Activated gamma-delta T cell treated with Interleukin-2 at 50 U/mL for 16 hours (primary cell): ENCODE measurements at regions not wholly inside any gene's neighbourhood (a gene's known extent, or its start where the extent isn't known, plus 50 kb on each side); places are given as distances from the start of the nearest gene placed in this dataset.

Experiments used
- DNase-seq: peaks from one replicate; pipeline ENCODE4 v3.0.0-alpha.2; 2020

- DNase-seq = no peak
These were observed 452.5 kb downstream of the MCTP2 start for GRCh38 chr15:94683902-94684301.

DNA sequence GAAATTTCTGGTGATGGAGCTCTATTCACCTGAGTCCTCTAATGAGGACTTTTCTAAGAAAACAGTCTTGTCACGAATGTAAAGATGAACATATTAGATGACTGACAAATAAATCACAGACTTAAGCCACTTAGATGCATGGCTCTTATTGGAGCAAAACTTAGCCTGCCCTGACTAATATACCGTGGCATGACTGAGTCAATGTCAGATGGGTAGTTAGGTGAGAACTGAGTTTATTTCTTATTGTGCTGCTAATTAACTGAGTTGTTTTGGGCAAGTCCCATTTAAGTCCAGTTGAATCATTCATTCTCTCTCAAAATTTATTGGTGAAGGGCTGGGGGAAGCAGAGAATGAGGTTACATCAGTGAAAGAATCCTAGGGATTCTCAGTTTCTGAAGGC is 459.8 kb downstream of the MCTP2 start:
- DNase-seq = no peak

- DNase-seq = no peak
These were observed 461.3 kb downstream of the MCTP2 start for GRCh38 chr15:94692710-94693109.

GRCh38 chr15:94700211-94700610 is 468.9 kb downstream of the MCTP2 start:
- no peak for DNase-seq

- DNase-seq = no peak
These were observed 470.1 kb downstream of the MCTP2 start for GRCh38 chr15:94701281-94701985.

DNA sequence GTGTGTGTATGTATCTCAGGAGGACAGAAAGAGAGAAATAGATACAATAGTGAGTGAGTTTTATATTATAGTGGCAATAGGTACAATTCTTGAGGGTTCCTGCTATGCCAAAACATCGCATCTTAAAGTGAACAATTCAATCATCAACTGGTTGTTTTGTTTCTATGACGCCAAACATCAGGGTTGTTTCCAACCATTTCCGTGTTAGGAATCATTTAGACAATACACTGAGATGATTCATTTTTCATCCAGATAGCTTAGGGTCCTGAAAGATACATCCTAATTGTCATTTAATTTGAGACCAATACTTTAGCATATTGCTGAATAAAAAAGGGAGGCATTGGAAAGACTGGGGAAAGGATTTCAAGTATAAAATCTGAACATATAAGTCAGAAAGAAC is 472.2 kb downstream of the MCTP2 start:
- DNase-seq = no peak

GRCh38 chr15:94704421-94704820 is 473.1 kb downstream of the MCTP2 start:
- no peak for DNase-seq

GRCh38 chr15:94704946-94705345 is 473.6 kb downstream of the MCTP2 start:
- no peak for DNase-seq

DNA sequence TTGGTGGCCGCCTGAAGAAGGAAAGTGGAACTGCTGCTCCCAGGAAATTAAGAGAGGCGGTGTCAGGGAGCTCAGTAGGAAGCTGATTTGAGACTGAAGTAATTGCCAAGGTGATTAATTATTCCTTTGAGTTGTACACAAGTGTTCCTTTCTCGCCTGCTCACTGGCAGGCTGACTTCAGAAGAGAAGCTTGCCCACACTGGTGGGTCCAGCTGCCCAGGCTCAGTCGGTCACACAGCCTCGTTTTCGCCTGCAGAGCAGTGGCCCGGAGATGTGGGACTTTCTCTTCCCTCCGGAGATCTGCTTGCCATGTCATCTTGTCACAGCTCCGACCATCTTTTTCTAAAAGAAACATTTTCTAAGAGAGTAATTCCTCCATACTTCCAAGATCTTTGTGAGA is 478.0 kb downstream of the MCTP2 start:
- no peak for DNase-seq

- no peak for DNase-seq
These were observed 490.8 kb downstream of the MCTP2 start for GRCh38 chr15:94722024-94722636.

- no peak for DNase-seq
These were observed 492.4 kb downstream of the MCTP2 start for GRCh38 chr15:94723801-94724200.

DNA sequence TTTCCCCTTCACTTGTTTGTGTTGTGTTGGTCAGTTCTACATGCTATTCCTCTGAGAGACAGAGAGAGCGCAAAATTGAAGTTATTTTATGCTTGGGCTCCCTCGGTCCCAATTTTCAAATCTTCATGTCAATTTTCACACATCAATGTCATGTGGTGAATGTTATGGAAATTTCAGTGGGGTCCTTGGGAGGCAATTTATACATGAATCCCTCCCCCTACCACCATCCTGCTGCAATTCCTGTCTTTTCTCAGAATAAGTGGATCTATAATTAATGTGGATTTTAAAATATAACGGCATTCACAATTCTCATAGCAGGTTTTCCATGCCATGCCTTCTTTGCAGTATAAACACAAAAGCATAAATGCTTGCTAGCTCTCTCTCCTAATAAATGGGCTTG is 499.9 kb downstream of the MCTP2 start:
- no peak for DNase-seq

GRCh38 chr15:94734460-94734859 is 503.1 kb downstream of the MCTP2 start:
- DNase-seq = no peak

DNA sequence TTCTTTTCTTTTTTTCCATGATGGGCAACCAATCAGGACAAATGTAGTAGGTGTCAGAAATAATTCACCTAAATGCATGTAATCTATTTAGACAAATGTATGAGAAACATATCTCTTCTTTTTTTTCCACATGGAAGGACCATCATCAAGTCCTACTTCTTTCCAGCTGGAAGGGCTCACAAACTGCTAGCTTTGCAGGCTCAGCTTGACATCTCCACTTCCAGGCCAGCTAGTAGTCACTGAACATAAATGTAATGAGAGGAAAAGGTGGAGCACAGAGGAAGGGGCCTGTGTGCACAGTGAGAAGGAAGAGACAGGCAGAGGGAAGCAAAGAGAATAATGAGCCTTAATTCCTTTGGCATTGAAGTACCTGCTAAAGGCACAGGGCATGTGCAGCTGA is 504.9 kb downstream of the MCTP2 start:
- DNase-seq = no peak

- DNase-seq = no peak
These were observed 508.3 kb downstream of the MCTP2 start for GRCh38 chr15:94739639-94740038.

DNA sequence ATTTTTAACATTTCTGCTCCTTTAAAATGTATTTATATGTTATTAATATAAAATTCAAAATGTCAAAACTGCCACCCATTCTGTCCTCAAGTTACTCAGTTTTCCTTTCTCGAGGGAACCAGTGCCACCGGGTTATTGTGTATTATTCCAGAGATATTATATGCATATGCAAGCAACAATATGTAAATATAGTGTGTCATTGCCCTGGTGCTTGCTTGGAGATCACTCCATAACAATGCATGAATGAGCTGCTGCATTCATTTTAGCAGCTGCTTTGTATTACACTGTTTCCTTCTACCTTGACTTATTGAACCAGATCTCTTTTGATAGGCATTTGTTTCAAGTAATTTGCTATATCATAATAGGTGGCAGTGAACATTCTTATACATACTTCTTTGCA is 509.1 kb downstream of the MCTP2 start:
- DNase-seq = no peak

GRCh38 chr15:94743668-94744067 is 512.3 kb downstream of the MCTP2 start:
- no peak for DNase-seq

DNA sequence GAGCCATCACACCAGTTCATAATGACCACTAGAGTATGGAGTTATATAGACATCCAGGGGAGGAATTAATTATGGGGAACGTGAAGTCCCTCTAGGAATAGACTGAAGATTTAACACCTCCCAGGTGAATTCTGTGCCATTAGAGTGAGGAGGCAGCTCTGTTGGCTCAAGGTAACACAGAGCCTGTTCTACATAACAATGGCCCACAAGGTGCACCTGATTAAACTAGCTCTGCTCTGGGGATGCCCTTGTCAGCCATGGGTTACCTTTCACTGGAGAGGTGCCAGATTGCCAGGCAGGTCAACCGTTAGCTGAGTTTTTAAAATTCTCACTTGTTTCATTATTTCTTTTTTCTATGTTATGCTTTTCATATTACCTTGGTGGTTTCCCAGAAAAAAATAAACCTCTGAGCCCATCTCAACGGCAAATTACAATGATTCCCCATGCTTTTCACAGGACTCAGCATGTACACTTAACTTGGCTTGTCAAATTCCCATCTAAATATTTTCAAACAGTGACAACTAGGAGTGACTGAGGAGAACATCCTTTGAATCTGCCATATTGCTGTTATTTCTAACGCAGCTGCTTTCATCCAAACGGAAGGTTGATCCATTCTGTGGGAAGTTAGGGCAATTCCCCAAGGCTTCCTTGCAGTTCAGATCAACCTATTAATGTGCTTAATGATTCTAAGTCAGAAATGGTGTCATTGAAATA is 512.9 kb downstream of the MCTP2 start:
- DNase-seq = no peak

- DNase-seq = no peak
These were observed 514.0 kb downstream of the MCTP2 start for GRCh38 chr15:94745371-94745770.

DNA sequence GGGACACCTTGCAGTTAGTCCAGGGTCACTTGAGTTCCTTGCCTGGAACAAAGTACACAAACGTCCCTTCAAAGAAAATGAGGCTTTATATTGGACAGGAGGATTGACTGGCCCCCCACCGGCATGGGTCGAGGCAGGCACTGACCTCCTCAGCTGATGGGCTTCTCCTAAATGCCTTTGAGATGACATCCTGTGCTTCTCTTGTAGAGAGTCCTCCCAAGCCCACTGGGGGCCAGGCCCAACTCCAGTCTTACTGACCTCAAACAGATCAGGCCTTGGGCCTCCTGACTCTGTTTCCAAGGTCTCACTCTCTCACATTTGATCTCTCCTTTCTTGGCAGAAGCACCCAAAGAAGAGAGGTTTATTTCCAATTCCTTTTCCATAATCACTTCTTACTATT is 516.1 kb downstream of the MCTP2 start:
- DNase-seq = no peak

DNA sequence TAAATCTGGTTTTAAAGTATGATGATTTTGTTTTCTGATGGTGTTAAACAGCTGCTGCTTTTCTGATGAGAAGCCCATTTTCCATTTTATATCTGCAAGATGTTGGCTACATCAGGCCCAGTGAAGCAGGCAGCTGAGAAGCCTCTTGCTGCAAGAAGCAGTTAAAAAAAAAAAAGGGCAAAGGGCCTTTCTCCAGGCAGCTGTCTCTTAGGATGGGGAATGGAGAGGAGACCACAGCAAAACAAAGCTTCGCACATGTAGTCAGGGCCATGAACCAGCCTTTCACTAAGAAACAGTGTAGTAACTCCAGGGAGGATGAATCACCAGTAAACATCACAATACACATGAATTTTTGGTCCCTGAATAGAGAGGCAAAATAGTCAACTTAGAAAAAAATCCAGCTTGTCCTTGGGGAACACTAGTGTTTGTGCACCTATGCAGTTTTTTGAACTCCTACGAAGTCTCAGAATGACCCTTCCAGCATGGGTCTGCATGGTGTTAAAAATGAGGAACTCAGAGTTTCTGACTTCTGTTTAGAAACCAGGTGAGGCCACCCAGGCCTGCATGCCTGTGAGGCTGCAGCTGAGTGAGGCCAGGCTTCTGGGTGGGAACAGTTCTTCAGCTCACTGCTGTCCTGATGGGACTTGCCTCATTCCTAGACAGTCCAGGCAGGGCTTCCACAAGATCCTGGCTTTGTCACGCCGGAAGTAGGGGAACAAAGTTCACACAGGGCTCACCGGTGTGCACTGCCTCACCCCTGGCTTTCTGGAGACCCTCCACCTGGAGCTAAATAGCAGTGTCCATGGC is 518.7 kb downstream of the MCTP2 start:
- no peak for DNase-seq

DNA sequence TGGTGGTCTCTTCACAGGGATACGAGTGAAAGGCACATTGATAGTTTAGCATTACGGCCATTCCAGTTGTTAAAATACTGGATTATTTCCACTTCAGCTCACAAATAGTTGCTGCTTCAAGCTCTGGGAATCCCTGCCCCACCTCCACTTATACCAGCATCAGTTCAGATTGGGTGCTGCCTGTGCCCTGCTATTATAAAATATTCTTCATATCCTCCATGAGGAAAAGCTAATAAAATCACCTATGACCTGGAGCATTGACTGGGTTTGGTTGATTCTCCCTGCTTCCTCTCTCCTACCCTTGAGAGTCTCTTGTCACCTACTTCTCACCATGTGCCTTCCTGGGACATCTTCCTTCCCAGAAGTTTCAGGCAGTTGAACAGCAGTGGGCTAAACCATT is 529.0 kb downstream of the MCTP2 start:
- DNase-seq = no peak

- no peak for DNase-seq
These were observed 530.2 kb downstream of the MCTP2 start for GRCh38 chr15:94761574-94761973.

DNA sequence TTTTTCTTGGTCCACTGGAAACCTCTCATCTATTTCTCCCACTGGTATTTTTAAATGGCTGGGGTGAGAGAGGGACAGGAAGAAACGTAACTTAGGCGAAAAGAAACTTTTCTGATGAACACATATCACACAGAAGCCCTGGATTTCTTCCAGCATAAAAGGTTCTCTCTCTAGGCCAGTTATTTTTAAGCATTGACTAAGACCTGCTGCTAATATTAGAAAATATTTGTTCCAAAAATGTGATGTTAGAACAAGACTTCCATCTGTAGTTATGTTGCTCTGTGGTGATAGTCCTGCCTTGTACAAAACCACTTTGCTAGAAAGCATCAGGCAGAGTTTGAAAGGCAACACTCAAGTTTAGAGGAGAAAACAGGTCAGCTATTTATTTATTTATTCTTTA is 537.7 kb downstream of the MCTP2 start:
- DNase-seq = no peak
